Testis (tissue), 2 donors: ENCODE measurements at regions not wholly inside any gene's neighbourhood (a gene's known extent, or its start where the extent isn't known, plus 50 kb on each side); places are given as distances from the start of the nearest gene placed in this dataset.

Experiments
- POLR2A ChIP-seq: fragments of 450-650 bp; IDR thresholded peaks from one replicate; pipeline ENCODE4 v1.6.1; 2017; ENCODE audit warnings: antibody characterized with exemption, mild to moderate bottlenecking, moderate library complexity
- TF ChIP-seq, protein P1 (sequence below), 3 experiments: fragments of 450-650 bp in 2 of 3; fragments of 200-600 bp in 1 of 3; sonication (generic) in 1 of 3; IDR thresholded peaks; one replicate each; pipeline ENCODE4 v1.5.1; 2016 to 2019; ENCODE audit warnings: antibody characterized with exemption in 3 of 3, mild to moderate bottlenecking in 2 of 3, moderate library complexity in 1 of 3

DNA sequence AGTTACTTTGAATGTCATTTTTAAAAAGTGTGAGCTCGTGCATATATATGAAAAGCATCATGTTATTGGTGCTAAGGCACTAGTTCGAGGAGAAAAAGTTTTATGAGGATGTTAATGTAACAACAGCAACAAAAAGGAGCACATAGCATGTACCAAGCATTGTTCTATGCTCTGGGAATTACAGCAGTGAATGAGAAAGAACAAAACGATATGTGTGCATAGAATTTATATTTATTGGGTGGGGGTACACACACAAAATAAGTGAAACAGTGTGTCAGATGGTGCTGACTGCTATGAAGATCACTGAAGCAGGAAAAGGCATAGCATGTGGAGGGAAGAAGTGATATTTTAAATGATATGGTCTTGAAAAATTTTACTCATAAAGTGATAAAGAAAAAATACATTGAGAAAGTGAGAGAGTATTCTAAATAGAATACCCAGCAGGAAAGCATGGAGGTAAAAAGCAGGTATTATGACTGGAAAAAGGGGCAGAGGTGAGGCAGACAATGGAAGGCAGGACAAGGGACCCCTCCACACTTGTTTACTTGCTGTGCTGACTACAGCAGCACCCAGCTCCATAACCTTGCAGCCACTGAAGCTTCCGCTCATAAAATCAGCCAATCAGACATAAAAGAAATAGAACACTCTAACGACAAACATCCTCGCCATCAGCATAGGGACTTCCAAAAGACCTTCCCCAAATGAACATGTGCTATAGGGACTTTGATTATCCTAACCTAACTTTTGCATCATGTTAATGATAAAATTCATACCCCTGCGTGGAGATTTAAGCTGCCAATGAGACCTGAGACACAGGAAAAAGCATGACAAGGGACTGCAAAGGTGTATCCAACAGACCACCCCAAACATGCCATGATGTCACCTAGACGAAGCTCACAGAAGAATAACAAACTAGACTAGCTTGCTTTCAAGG is 119.9 kb downstream of the HFE start:
- TF ChIP-seq, protein P1, sequence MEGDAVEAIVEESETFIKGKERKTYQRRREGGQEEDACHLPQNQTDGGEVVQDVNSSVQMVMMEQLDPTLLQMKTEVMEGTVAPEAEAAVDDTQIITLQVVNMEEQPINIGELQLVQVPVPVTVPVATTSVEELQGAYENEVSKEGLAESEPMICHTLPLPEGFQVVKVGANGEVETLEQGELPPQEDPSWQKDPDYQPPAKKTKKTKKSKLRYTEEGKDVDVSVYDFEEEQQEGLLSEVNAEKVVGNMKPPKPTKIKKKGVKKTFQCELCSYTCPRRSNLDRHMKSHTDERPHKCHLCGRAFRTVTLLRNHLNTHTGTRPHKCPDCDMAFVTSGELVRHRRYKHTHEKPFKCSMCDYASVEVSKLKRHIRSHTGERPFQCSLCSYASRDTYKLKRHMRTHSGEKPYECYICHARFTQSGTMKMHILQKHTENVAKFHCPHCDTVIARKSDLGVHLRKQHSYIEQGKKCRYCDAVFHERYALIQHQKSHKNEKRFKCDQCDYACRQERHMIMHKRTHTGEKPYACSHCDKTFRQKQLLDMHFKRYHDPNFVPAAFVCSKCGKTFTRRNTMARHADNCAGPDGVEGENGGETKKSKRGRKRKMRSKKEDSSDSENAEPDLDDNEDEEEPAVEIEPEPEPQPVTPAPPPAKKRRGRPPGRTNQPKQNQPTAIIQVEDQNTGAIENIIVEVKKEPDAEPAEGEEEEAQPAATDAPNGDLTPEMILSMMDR (IDR thresholded peaks at IDR 0.05), result no peak
- no peak for TF ChIP-seq POLR2A
